GM21367 (cell line): ENCODE measurements at regions not wholly inside any gene's neighbourhood (a gene's known extent, or its start where the extent isn't known, plus 50 kb on each side); places are given as distances from the start of the nearest gene placed in this dataset.
"Not testable (repeated sequence)": the region's sequence is repeated elsewhere in the genome, so short reads cannot be mapped to it uniquely, and the experiment has no call there.

Experiments used
- ATAC-seq: cut with Tn5 transposase; IDR thresholded peaks from one replicate; pipeline ENCODE4 v1.9.1; 2021; ENCODE audit not compliant: unreplicated experiment

DNA sequence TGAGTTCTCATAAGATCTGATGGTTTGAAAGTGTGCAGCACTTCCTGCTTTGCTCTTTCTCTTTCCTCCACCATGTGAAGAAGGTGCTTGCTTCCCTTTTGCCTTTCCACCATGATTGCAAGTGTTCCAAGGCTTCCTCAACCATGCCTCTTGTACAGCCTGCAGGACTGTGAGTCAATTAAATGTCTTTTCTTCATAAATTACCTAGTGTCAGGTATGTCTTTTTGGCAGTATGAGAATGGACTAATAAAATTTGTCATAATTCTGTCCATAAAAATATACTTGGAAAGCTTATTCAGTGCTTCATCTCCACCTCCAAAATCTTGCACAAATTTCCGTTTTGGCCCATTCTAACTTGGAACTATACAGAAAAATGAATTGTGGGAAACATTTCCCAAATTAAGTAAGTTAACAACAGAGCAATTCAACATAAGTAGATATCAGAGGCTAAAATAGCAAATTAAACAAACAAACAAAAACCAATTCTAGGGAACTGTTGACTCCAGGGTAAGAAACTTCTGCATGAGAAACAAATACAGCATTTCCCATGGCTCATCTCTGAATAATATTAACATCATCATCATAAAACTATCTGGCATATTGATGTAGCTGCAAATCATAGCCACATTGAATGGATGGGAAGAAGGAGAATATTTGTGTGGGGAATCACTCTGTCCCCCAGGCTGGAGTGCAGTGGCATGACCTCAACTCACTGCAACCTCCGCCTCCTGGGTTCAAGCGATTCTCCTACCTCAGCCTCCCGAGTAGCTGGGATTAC lies 459.5 kb upstream of the FAR2 start:
- no peak for ATAC-seq

- ATAC-seq, result no peak
Observed at GRCh38 chr12:28693565-28694219, 455.4 kb upstream of the FAR2 start.

DNA sequence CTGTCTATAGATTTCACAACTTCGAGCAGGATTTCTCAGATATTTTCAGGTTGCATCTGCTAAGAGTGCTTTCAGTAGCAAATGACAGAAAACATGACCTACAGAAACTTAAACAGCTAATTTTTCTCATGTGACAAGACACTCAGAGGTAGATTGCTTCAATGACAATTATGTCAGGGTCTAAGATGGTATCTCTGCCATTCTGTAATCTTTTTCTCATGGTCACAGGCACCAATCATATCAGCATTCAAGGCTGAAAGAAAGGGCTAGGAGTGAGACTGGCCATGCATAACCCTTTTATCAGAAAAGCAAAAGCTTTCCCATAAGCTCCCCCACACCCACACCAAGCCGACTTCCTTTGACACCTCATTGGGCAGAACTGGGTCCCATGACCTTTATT lies 450.5 kb upstream of the FAR2 start:
- no peak for ATAC-seq

DNA sequence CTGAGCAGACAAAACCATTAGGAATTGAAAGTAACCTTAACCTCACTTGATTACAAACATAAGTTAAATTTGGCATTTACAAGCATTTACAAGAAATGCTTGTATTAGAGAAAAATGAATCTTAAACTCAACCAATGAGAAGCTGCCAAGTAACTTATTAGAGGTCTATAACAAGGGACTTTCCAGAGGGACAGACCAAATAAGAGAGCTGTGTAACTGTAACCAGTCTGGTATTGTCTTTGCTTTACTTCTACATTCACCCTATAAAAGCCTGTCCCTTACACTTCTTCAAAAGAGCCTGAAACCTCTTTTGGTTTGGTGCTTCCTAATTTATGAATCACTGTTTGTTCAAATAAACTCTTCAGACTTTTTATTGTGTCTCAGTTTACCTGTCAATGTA lies 450.0 kb upstream of the FAR2 start:
- ATAC-seq, result no peak

DNA sequence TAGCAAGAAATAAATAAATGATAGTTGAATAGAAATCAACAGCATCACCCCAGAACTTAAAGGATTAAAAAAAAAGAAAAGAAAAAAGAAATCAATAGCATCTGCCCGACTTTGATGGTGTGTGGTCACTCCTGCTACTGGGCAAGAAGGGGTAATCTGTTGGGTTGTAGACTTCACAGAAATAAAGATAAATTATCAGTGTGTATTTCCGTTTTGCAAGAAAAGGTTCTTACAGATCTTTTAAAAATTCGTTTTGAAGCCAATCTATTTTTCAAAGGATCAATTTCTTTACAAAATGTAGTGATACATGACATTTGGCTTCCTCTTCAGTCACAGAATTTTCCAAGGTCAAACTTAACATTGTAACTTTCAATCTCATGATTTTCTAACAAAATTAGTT lies 448.9 kb upstream of the FAR2 start:
- no peak for ATAC-seq

GRCh38 chr12:28704477-28705169 lies 444.5 kb upstream of the FAR2 start:
- ATAC-seq, result no peak

GRCh38 chr12:28708918-28709371 lies 440.1 kb upstream of the FAR2 start:
- no peak for ATAC-seq

DNA sequence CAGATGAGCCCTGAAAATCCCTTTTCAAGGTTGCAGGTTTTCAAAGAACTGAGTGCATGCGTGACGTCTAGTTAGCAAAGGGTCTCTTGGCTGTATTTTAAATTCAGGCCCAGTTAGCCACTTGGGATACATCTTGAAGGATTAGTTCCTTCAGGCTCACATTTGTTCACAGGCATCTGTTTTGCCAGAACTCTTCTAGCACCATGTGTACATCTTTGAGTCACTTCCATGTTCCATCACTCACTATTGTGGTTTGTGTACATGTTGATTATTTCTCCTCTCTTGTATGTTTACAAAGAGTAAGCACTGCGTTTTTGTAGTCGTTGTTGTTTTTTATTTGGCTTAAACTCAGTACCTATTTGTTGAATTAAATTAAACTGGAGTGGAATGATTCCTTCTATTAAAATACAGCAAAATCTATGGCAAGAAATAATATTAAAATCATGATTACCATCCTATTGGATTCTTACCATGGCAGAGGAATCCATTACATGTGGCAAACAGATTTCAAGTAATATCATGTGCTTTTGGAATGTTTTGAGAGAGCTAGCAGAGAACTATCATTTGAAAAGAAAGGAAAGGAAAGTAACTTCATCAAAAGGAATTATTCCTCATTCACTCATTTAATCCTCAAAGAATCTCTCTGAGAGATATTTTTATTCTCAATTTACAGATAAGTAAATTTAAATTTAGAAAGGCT lies 438.9 kb upstream of the FAR2 start:
- ATAC-seq, result no peak

- no peak for ATAC-seq
Observed at GRCh38 chr12:28710882-28711281, 438.2 kb upstream of the FAR2 start.

- ATAC-seq, result no peak
Observed at GRCh38 chr12:28711421-28711820, 437.7 kb upstream of the FAR2 start.

GRCh38 chr12:28742791-28743190 lies 406.3 kb upstream of the FAR2 start:
- ATAC-seq, result no peak

DNA sequence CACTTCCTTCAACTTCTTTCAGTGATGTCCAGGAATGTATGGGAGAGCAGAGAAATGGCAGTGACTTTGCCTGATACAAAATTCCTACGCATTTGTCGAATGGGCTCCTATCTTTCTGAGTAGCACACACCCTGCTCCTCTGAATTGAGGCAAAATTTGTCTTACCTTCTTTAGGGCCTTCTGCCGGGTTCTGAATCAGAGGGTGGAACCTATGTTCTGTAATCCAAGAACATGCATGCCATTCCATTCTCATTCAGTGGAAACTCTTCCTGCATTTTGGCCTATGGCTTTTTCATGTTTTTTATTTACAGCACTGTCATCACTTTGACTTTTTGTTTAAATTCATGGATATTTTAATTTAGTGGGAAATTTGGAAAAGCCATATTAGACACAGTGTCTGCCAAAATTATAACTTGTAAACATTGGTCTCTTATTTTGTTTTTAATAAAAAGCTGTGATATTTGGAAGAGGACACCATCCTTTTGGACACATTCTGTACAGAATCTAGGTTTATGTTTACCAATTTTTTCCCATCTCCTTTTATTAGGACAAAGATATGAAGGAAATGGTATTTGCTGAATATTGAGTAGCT lies 402.2 kb upstream of the FAR2 start:
- ATAC-seq, result no peak

DNA sequence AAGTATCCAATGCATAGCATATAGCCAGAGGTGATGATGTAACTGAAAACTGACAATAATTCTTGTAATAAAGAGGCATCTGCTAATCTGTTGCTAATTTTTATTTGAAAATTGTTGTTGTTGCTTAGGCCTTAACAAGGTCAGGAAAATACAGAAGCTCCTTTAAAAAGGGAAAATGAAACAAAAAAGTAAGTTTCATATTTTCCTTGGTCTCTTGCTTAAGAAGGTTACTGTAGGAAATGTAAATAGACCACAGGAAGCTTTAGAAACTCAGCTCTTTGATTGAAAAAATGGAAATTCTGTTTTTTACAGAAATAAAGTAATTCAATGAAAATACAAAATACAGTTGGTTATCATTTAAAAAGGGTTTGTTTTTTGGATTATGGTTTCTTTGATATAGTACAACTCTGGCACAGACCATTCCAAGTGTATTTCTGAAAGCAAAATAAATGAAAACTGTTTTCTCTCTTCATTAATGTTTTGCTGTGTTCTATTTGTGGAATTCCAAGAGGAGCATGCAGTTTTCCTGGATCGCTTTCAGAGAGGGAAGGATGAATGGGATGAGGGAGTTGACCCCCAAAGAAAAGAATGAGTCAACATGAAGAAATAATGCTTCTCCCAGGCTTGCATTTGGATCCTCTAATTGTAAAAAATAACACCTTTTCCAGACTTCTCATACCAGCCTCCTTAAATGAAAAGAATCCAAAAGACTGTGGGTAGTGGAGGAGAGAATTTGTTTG lies 398.0 kb upstream of the FAR2 start:
- no peak for ATAC-seq

DNA sequence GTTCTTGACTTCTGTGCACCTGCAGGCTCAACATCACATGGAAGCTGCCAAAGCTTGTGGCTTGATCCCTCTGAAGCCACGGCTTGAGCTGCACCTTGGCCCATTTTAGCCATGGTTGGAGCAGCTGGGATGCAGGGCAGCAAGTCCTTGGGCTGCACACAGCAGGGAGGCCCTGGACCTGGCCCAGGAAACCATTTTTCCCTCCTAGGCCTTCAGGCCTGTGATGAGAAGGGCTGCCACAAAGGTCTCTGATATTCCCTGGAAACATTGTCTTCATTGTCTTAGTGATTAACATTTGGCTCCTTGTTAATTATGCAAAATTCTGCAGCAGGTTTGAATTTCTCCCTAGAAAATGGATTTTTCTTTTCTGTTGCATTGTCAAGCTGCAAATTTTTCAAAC lies 394.1 kb upstream of the FAR2 start:
- ATAC-seq, result no peak

DNA sequence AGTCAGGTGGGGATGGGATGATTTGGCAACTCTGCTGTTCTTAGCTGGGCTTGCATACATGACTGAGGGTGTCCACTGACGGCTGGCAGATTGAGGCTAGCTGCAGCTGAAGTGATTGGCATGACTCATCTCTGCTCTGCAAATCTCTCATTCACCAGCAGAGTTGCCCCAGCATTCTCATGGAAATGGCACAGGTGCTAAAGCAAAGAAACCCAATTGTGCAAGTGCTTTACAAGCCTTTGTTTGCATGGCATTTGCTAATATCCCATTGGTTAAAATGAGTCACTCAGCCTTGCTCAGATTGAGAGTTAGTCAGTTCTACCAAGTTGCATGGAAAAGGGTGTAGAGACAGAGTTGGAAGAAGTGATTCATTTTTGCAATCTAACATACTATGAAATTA lies 389.7 kb upstream of the FAR2 start:
- no peak for ATAC-seq

DNA sequence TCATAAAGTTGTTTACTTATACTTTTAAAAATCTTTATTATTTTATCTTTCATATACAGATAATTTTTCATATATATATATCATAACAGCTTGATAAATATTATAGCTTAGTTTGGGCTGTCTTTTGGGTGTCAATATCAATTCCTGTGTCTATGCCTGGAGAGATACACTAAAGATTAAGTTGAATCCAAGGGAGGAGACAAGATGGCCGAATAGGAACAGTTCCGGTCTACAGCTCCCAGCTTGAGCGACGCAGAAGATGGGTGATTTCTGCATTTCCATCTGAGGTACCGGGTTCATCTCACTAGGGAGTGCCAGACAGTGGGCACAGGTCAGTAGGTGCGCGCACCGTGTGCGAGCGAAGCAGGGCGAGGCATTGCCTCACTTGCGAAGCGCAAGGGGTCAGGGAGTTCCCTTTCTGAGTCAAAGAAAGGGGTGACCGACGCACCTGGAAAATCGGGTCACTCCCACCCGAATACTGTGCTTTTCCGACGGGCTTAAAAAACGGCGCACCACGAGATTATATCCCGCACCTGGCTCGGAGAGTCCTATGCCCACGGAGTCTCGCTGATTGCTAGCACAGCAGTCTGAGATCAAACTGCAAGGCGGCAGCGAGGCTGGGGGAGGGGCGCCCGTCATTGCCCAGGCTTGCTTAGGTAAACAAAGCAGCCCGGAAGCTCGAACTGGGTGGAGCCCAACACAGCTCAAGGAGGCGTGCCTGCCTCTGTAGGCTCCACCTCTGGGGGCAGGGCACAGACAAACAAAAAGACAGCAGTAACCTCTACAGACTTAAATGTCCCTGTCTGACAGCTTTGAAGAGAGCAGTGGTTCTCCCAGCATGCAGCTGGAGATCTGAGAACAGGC lies 388.8 kb upstream of the FAR2 start:
- not testable (repeated sequence) for ATAC-seq

GRCh38 chr12:28761897-28762296 lies 387.2 kb upstream of the FAR2 start:
- ATAC-seq, result not testable (repeated sequence)

DNA sequence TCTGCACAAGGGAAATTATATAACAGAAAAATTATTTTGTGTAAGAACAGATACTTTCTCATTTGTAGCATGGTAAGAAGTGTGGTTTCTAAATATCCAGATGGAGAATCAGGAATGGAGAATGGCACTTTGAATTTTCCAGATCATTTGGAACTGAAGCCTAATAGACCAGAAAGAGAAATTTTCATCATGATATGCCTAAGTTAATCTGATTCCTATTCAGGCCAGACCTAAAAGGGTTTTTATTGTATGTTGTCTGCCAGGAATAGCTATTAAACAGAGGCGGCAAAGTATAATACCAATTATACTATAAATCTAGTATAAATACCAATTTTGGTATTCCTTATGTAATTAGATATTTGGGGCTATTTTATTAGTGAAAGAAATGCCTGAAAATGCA lies 382.7 kb upstream of the FAR2 start:
- ATAC-seq, result no peak

- ATAC-seq, result no peak
Observed at GRCh38 chr12:28767836-28768348, 381.2 kb upstream of the FAR2 start.
